ENCODE measurements at regions not wholly inside any gene's neighbourhood (a gene's known extent, or its start where the extent isn't known, plus 50 kb on each side); places are given as distances from the start of the nearest gene placed in this dataset.

- Histone ChIP-seq H3K27me3 (ENCODE audit: control insufficient read depth in 1 of 2, insufficient read depth in 1 of 2, low read length in 2 of 2) (no peaks in the 10 kb centered on the region), H3K14ac (ENCODE audit: low read length in 2 of 2) (no peak overlapping the region), H4K8ac (ENCODE audit: low read length) (no peak overlapping the region), H2BK5ac (ENCODE audit: low read depth, low read length, poor library complexity, severe bottlenecking) (no peak overlapping the region), H3K18ac (ENCODE audit: low read depth in 1 of 2, low read length in 2 of 2) (no peak overlapping the region), H3K4me2 (ENCODE audit: low read length, poor library complexity, severe bottlenecking) (no peak overlapping the region), H3K79me1 (replicated peaks; ENCODE audit: low read length, poor library complexity, severe bottlenecking) (no peaks in the 10 kb centered on the region), H3K9me3 (ENCODE audit: control insufficient read depth, low read length) (peaks cover 6% of the 10 kb centered on the region), H2BK15ac (ENCODE audit: low read depth, poor library complexity, severe bottlenecking) (no peak overlapping the region), H2BK12ac (ENCODE audit: low read length in 2 of 2) (no peak overlapping the region), H3K4me1 (ENCODE audit: control insufficient read depth, insufficient read depth, low read depth, low read length) (no peaks in the 10 kb centered on the region), H2BK120ac (ENCODE audit: low read depth, low read length) (no peak overlapping the region), H2AK5ac (ENCODE audit: low read length, severe bottlenecking) (no peak overlapping the region), H3K9ac (ENCODE audit: low read length) (no peak overlapping the region), H3K27ac (ENCODE audit: low read length, poor library complexity, severe bottlenecking) (no peak overlapping the region), H3K4me3 (ENCODE audit: insufficient read depth in 1 of 2, low read depth in 1 of 2, low read length in 2 of 2) (no peak overlapping the region), H3K23ac (ENCODE audit: low read length in 2 of 2) (no peak overlapping the region), H4K91ac (ENCODE audit: low read length) (no peak overlapping the region), H3K36me3 (ENCODE audit: control insufficient read depth in 1 of 2, insufficient read depth in 2 of 2, low read depth in 1 of 2, low read length in 2 of 2) (no peaks in the 10 kb centered on the region), H3K4ac (ENCODE audit: low read depth in 1 of 2, low read length in 2 of 2) (no peak overlapping the region), H2AFZ (ENCODE audit: low read depth, low read length) (no peak overlapping the region)
- 66% methylated on average over 2 of the region's 3 CpGs for WGBS
- DNase-seq: no peak
Observed at GRCh38 chr2:118750959-118751565, 96.4 kb downstream of the EN1 start.

- Histone ChIP-seq H3K4me2 (ENCODE audit: low read length, poor library complexity, severe bottlenecking) (no peak overlapping the region), H3K4me1 (ENCODE audit: control insufficient read depth, insufficient read depth, low read depth, low read length) (no peaks in the 10 kb centered on the region), H3K27ac (ENCODE audit: low read length, poor library complexity, severe bottlenecking) (no peak overlapping the region), H4K8ac (ENCODE audit: low read length) (no peak overlapping the region), H2AK5ac (ENCODE audit: low read length, severe bottlenecking) (no peak overlapping the region), H3K36me3 (ENCODE audit: control insufficient read depth in 1 of 2, insufficient read depth in 2 of 2, low read depth in 1 of 2, low read length in 2 of 2) (no peaks in the 10 kb centered on the region), H3K4me3 (ENCODE audit: insufficient read depth in 1 of 2, low read depth in 1 of 2, low read length in 2 of 2) (no peak overlapping the region), H2AFZ (ENCODE audit: low read depth, low read length) (no peak overlapping the region), H3K27me3 (ENCODE audit: control insufficient read depth in 1 of 2, insufficient read depth in 1 of 2, low read length in 2 of 2) (no peaks in the 10 kb centered on the region), H2BK5ac (ENCODE audit: low read depth, low read length, poor library complexity, severe bottlenecking) (no peak overlapping the region), H3K23ac (ENCODE audit: low read length in 2 of 2) (no peak overlapping the region), H4K91ac (ENCODE audit: low read length) (no peak overlapping the region), H2BK120ac (ENCODE audit: low read depth, low read length) (no peak overlapping the region), H3K4ac (ENCODE audit: low read depth in 1 of 2, low read length in 2 of 2) (no peak overlapping the region), H2BK15ac (ENCODE audit: low read depth, poor library complexity, severe bottlenecking) (no peak overlapping the region), H3K18ac (ENCODE audit: low read depth in 1 of 2, low read length in 2 of 2) (no peak overlapping the region), H3K9ac (ENCODE audit: low read length) (no peak overlapping the region), H2BK12ac (ENCODE audit: low read length in 2 of 2) (no peak overlapping the region), H3K9me3 (ENCODE audit: control insufficient read depth, low read length) (peaks cover 20% of the 10 kb centered on the region), H3K79me1 (replicated peaks; ENCODE audit: low read length, poor library complexity, severe bottlenecking) (no peaks in the 10 kb centered on the region), H3K14ac (ENCODE audit: low read length in 2 of 2) (no peak overlapping the region)
- WGBS: 89% methylated on average over 3 of the region's 3 CpGs
- DNase-seq: no peak
Observed at GRCh38 chr2:118748245-118748885, 99.1 kb downstream of the EN1 start.

GRCh38 chr2:118747637-118748036 lies 99.8 kb downstream of the EN1 start:
- H4K8ac ChIP-seq (ENCODE audit: low read length): no peak overlapping the region
- H3K27me3 ChIP-seq (ENCODE audit: control insufficient read depth in 1 of 2, insufficient read depth in 1 of 2, low read length in 2 of 2): no peaks in the 10 kb centered on the region
- no peak overlapping the region for H3K9ac ChIP-seq (ENCODE audit: low read length)
- H3K36me3 ChIP-seq (ENCODE audit: control insufficient read depth in 1 of 2, insufficient read depth in 2 of 2, low read depth in 1 of 2, low read length in 2 of 2): no peaks in the 10 kb centered on the region
- no peaks in the 10 kb centered on the region for H3K79me1 ChIP-seq (replicated peaks; ENCODE audit: low read length, poor library complexity, severe bottlenecking)
- H3K14ac ChIP-seq (ENCODE audit: low read length in 2 of 2): no peak overlapping the region
- H2AFZ ChIP-seq (ENCODE audit: low read depth, low read length): no peak overlapping the region
- no peaks in the 10 kb centered on the region for H3K4me1 ChIP-seq (ENCODE audit: control insufficient read depth, insufficient read depth, low read depth, low read length)
- H3K4ac ChIP-seq (ENCODE audit: low read depth in 1 of 2, low read length in 2 of 2): no peak overlapping the region
- no peak overlapping the region for H3K4me2 ChIP-seq (ENCODE audit: low read length, poor library complexity, severe bottlenecking)
- no peak overlapping the region for H4K91ac ChIP-seq (ENCODE audit: low read length)
- H3K4me3 ChIP-seq (ENCODE audit: insufficient read depth in 1 of 2, low read depth in 1 of 2, low read length in 2 of 2): no peak overlapping the region
- no peak overlapping the region for H3K27ac ChIP-seq (ENCODE audit: low read length, poor library complexity, severe bottlenecking)
- H2BK120ac ChIP-seq (ENCODE audit: low read depth, low read length): no peak overlapping the region
- H2BK12ac ChIP-seq (ENCODE audit: low read length in 2 of 2): no peak overlapping the region
- no peak overlapping the region for H2BK5ac ChIP-seq (ENCODE audit: low read depth, low read length, poor library complexity, severe bottlenecking)
- DNase-seq: no peak
- H3K18ac ChIP-seq (ENCODE audit: low read depth in 1 of 2, low read length in 2 of 2): no peak overlapping the region
- H3K9me3 ChIP-seq (ENCODE audit: control insufficient read depth, low read length): peaks cover 20% of the 10 kb centered on the region
- no peak overlapping the region for H2AK5ac ChIP-seq (ENCODE audit: low read length, severe bottlenecking)
- no peak overlapping the region for H3K23ac ChIP-seq (ENCODE audit: low read length in 2 of 2)
- H2BK15ac ChIP-seq (ENCODE audit: low read depth, poor library complexity, severe bottlenecking): no peak overlapping the region

- 63% methylated on average over 5 of the region's 5 CpGs for WGBS
- Histone ChIP-seq H3K27ac (ENCODE audit: low read length, poor library complexity, severe bottlenecking) (no peak overlapping the region), H3K9me3 (ENCODE audit: control insufficient read depth, low read length) (peaks cover 20% of the 10 kb centered on the region), H2BK5ac (ENCODE audit: low read depth, low read length, poor library complexity, severe bottlenecking) (no peak overlapping the region), H2BK15ac (ENCODE audit: low read depth, poor library complexity, severe bottlenecking) (no peak overlapping the region), H3K4me3 (ENCODE audit: insufficient read depth in 1 of 2, low read depth in 1 of 2, low read length in 2 of 2) (no peak overlapping the region), H3K36me3 (ENCODE audit: control insufficient read depth in 1 of 2, insufficient read depth in 2 of 2, low read depth in 1 of 2, low read length in 2 of 2) (no peaks in the 10 kb centered on the region), H2AK5ac (ENCODE audit: low read length, severe bottlenecking) (no peak overlapping the region), H4K8ac (ENCODE audit: low read length) (no peak overlapping the region), H2BK120ac (ENCODE audit: low read depth, low read length) (no peak overlapping the region), H3K9ac (ENCODE audit: low read length) (no peak overlapping the region), H3K14ac (ENCODE audit: low read length in 2 of 2) (no peak overlapping the region), H3K4me1 (ENCODE audit: control insufficient read depth, insufficient read depth, low read depth, low read length) (no peaks in the 10 kb centered on the region), H3K4ac (ENCODE audit: low read depth in 1 of 2, low read length in 2 of 2) (no peak overlapping the region), H2BK12ac (ENCODE audit: low read length in 2 of 2) (no peak overlapping the region), H3K4me2 (ENCODE audit: low read length, poor library complexity, severe bottlenecking) (no peak overlapping the region), H3K27me3 (ENCODE audit: control insufficient read depth in 1 of 2, insufficient read depth in 1 of 2, low read length in 2 of 2) (no peaks in the 10 kb centered on the region), H4K91ac (ENCODE audit: low read length) (no peak overlapping the region), H3K18ac (ENCODE audit: low read depth in 1 of 2, low read length in 2 of 2) (no peak overlapping the region), H3K79me1 (replicated peaks; ENCODE audit: low read length, poor library complexity, severe bottlenecking) (no peaks in the 10 kb centered on the region), H3K23ac (ENCODE audit: low read length in 2 of 2) (no peak overlapping the region), H2AFZ (ENCODE audit: low read depth, low read length) (no peak overlapping the region)
- no peak for DNase-seq
Observed at GRCh38 chr2:118747066-118747465, 100.4 kb downstream of the EN1 start.
